HFF-Myc (cell line): ENCODE measurements at regions not wholly inside any gene's neighbourhood (a gene's known extent, or its start where the extent isn't known, plus 50 kb on each side); places are given as distances from the start of the nearest gene placed in this dataset.
A peak's percentile ranks its signal among the peaks of the same experiment; 100 is the strongest.

ENCODE experiments used
- DNase-seq: peaks from one replicate; pipeline ENCODE4 v3.0.0-alpha.2; 2011; ENCODE audit warnings: low read depth; ENCODE audit errors: extremely low read depth
- H3K4me3 ChIP-seq: replicated peaks from 2 replicates; pipeline ENCODE4 v1.5.1; 2011; ENCODE audit warnings: low read depth, mild to moderate bottlenecking, control low read depth, low read length
- TF ChIP-seq, protein P1 (sequence below): IDR thresholded peaks from 2 replicates; pipeline ENCODE4 v1.5.1; 2012; ENCODE audit warnings: mild to moderate bottlenecking, low read depth, low read length, control low read depth; ENCODE audit errors: missing control alignments

DNA sequence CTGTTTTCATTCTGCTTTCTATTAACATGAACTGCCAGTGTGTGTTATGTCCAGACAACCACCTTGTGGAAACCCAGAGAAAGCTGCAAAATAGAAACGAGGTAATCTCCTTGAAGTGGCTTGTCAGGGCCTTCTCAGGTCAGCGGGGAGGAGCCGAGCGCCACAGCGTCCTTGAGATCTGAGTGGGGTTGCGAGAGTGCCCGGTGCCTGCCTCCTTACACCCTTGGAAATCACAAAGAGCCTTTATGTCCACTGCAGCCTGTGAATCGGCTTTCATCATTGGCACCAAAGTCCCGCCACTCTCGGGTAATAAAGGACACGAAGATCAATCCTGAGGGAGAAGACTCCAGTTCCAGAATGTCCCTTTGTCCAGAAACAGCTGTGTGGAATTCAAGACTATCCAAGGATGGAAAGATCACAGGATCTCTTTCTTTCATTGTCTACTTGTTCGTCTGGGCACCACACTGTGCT lies 135.2 kb downstream of the HRH4 start:
- no peak for DNase-seq
- TF ChIP-seq, protein P1, sequence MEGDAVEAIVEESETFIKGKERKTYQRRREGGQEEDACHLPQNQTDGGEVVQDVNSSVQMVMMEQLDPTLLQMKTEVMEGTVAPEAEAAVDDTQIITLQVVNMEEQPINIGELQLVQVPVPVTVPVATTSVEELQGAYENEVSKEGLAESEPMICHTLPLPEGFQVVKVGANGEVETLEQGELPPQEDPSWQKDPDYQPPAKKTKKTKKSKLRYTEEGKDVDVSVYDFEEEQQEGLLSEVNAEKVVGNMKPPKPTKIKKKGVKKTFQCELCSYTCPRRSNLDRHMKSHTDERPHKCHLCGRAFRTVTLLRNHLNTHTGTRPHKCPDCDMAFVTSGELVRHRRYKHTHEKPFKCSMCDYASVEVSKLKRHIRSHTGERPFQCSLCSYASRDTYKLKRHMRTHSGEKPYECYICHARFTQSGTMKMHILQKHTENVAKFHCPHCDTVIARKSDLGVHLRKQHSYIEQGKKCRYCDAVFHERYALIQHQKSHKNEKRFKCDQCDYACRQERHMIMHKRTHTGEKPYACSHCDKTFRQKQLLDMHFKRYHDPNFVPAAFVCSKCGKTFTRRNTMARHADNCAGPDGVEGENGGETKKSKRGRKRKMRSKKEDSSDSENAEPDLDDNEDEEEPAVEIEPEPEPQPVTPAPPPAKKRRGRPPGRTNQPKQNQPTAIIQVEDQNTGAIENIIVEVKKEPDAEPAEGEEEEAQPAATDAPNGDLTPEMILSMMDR, result no peak
- no peak overlapping the region for H3K4me3 ChIP-seq

- peak; percentile 43 for DNase-seq
- TF ChIP-seq, protein P1, result peak; percentile 58
- no peak overlapping the region for H3K4me3 ChIP-seq
Measured at GRCh38 chr18:24600076-24600654, 139.7 kb downstream of the HRH4 start.

DNA sequence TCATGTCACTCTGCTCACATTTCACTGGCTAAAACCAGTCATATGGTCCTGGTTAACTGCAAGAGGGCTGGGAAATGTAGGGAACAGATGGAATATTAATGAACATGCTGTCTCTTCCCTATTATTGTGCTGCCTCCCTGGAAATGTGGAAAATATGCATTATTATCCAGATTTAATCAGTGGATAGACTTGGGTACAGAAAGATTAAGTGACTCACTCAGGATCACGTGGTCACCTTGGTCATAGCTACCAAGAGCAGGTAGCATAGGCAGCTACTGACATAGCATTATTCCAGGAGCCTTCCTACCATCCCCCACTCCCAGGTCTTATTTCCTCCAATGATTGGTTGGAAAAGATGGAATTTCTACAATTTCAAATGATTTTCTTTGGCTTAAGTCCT lies 141.1 kb downstream of the HRH4 start:
- DNase-seq, result no peak
- no peak overlapping the region for H3K4me3 ChIP-seq
- TF ChIP-seq, protein P1, result no peak

DNA sequence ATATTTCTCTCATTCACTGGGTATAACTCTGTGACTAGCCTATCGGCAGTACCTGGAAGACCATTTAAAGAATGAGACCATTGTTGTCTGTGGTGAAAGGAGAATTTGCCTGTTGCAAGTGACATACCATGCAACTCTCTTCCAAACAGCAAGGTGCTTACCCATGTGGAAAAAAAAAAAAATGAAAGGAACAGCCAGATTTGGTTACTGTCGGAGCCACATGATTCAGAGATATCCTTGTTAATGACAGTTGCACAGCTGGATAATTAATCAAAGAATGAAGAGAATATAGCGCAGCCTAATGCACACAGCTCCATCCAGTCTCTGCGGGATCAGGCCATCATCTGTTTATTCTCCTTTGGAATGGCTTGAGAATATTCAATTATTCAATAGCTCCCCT lies 141.8 kb downstream of the HRH4 start:
- TF ChIP-seq, protein P1, result no peak

DNA sequence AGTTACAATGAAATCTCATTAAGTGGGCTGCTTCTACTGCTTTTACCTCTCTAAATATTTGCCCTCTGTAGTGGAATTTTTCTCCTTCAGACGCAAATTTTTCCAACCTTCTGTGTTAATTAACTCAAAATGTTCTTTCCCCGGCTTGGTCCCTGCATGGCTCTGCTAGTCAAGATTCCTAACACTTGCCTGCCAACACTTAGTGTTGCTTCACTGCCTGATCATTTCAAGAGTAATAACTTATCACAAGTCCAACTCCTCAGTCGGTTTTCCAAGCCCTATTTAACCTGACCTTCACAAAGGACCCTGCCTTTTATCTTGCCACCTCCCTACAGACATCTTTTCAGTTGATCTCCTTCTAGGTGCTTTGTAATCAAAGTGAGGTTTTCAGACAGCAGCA lies 142.7 kb downstream of the HRH4 start:
- H3K4me3 ChIP-seq, result no peak overlapping the region
- TF ChIP-seq, protein P1, result no peak
- DNase-seq, result no peak

More for the DNA sequence above, 141.8 kb downstream of the HRH4 start:
- no peak overlapping the region for H3K4me3 ChIP-seq
- DNase-seq, result no peak

DNA sequence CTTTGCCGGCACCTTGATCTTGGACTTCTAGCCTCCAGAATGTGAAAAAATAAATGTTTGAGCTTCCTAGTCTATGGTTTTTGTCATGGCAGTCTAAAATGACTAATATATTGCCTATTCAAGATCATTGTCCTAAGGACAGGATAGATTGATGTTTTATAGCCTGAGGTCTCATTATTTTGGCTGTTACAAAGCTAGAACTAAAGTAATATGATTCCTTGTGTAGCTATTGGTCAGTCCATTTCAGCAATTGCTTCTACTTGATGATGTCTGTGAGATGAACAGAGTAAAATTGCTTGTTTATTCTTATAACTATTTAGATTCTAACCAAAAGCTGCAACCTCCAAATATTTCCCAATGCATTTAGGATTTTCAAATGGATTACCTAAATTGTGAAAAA lies 145.0 kb downstream of the HRH4 start:
- DNase-seq, result no peak
- TF ChIP-seq, protein P1, result no peak
- no peak overlapping the region for H3K4me3 ChIP-seq

DNA sequence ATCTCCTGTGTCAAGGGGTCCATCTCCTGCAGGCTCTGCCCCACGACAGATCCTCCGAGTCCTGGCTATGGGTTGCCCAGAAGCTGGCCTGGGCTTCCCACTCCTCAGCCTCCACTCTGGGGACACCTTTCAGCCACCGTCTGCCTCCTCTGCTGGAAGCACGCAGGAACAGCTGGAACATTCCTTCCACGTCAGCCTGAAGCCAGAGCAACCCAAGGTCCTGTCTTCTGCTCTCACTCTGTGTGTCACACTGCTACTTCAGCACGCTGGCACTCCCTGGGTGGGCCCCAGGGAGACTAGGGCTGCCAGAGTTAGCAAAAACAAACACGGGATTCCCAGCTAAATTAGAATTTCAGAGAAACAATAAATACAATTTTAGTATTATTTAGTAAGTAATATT lies 148.8 kb downstream of the HRH4 start:
- TF ChIP-seq, protein P1, result no peak
- DNase-seq, result no peak
- no peak overlapping the region for H3K4me3 ChIP-seq
